ENCODE measurements at regions not wholly inside any gene's neighbourhood (a gene's known extent, or its start where the extent isn't known, plus 50 kb on each side); places are given as distances from the start of the nearest gene placed in this dataset.
A peak's percentile ranks its signal among the peaks of the same experiment; 100 is the strongest.

- TF ChIP-seq POLR2A (IDR thresholded peaks at IDR 0.05; ENCODE audit: low read depth, low read length) = no peak
- TF ChIP-seq TAF1 (IDR thresholded peaks at IDR 0.05; ENCODE audit: low read depth, low read length) = no peak
- no peak for TF ChIP-seq POLR2AphosphoS5 (IDR thresholded peaks at IDR 0.05; ENCODE audit: low read depth, low read length)
- peak; percentile 54; the same call in 1 of the 2 replicates for TF ChIP-seq SPI1 (IDR thresholded peaks at IDR 0.05; ENCODE audit: low read depth, low read length)
- no peak for TF ChIP-seq PAX5 (IDR thresholded peaks at IDR 0.05; ENCODE audit: insufficient read depth, low read length, severe bottlenecking)
Measured at GRCh38 chr16:85556456-85557082, 56.6 kb upstream of the GSE1 start.

Data from GM12891 (cell line).